ENCODE measurements at regions not wholly inside any gene's neighbourhood (a gene's known extent, or its start where the extent isn't known, plus 50 kb on each side); places are given as distances from the start of the nearest gene placed in this dataset.

DNA sequence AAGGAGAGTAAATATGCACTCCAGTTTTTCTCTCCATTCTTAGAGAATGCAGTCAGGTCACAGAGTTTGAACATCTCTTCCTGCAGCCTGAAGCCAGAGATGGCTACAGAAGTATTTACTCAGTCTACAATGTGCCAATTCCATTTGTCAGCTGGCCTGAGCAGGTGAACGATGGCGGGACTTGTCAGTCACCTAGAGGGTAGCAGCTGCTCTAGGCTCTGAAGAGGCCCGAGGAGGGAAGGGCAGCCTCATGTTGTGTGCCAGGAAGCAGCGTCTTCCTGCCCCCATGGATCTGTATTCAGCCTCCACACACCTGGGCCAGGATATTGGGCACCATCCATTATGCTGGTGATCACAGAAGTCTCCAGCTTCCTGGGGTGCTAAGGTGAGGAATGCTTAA, 316.7 kb upstream of the CHAC2 start:
- TF ChIP-seq, protein P1, sequence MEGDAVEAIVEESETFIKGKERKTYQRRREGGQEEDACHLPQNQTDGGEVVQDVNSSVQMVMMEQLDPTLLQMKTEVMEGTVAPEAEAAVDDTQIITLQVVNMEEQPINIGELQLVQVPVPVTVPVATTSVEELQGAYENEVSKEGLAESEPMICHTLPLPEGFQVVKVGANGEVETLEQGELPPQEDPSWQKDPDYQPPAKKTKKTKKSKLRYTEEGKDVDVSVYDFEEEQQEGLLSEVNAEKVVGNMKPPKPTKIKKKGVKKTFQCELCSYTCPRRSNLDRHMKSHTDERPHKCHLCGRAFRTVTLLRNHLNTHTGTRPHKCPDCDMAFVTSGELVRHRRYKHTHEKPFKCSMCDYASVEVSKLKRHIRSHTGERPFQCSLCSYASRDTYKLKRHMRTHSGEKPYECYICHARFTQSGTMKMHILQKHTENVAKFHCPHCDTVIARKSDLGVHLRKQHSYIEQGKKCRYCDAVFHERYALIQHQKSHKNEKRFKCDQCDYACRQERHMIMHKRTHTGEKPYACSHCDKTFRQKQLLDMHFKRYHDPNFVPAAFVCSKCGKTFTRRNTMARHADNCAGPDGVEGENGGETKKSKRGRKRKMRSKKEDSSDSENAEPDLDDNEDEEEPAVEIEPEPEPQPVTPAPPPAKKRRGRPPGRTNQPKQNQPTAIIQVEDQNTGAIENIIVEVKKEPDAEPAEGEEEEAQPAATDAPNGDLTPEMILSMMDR (IDR thresholded peaks at IDR 0.05): no peak
- H3K27ac Mint-ChIP-seq (ENCODE audit: unreplicated experiment): no peak overlapping the region
- no peaks in the 10 kb centered on the region for H3K4me1 Mint-ChIP-seq (ENCODE audit: unreplicated experiment)
- DNase-seq (ENCODE audit: extremely low spot score, unreplicated experiment): no peak
- H3K4me3 Mint-ChIP-seq (ENCODE audit: unreplicated experiment): no peak overlapping the region
- H3K9me3 Mint-ChIP-seq (ENCODE audit: unreplicated experiment): no peaks in the 10 kb centered on the region
- H3K36me3 Mint-ChIP-seq (ENCODE audit: unreplicated experiment): no peaks in the 10 kb centered on the region
- peaks cover 13% of the 10 kb centered on the region for H3K27me3 Mint-ChIP-seq (ENCODE audit: unreplicated experiment)

DNA sequence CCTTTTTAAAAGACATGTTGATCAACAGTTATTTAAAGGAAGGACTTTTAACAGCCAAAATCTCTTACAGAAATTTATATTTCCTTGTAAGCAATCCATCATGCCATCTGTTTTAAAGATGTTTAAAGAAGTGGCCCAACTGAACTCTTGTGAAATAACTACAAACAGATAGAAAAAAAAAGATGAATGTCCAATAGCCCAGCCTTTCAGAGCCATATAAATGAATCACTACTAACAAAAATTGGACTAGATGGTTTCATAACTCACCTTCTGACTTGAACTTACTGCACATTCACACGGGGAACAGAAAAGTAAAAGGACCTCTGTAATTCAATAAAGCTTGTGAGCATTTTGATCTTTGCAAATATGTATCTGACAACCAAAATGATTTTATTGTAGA, 319.0 kb upstream of the CHAC2 start:
- no peak overlapping the region for H3K27ac Mint-ChIP-seq (ENCODE audit: unreplicated experiment)
- H3K4me3 Mint-ChIP-seq (ENCODE audit: unreplicated experiment): no peak overlapping the region
- H3K9me3 Mint-ChIP-seq (ENCODE audit: unreplicated experiment): no peaks in the 10 kb centered on the region
- peaks cover 13% of the 10 kb centered on the region for H3K27me3 Mint-ChIP-seq (ENCODE audit: unreplicated experiment)
- H3K4me1 Mint-ChIP-seq (ENCODE audit: unreplicated experiment): no peaks in the 10 kb centered on the region
- TF ChIP-seq, protein P1 (IDR thresholded peaks at IDR 0.05): no peak
- H3K36me3 Mint-ChIP-seq (ENCODE audit: unreplicated experiment): no peaks in the 10 kb centered on the region
- no peak for DNase-seq (ENCODE audit: extremely low spot score, unreplicated experiment)

DNA sequence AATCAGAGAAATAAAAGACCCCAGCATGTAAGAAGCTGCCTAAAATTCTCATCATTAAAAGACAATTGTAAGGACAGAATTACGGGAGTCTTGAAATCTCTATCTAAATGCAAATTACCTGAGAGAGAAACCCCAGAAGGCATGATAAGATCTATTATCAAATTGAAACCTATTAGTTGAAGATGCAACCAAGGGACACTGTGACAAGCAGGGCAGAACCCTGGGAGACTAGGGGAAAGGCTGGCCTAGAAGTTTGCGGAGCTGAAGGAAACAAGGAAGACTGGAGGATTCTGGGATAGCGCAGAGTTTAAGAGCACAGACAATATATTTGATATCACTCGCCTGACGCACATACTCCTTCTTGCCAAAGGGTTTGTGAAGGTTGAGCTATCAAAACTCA, 319.5 kb upstream of the CHAC2 start:
- Mint-ChIP-seq H3K27ac (ENCODE audit: unreplicated experiment) (no peak overlapping the region), H3K36me3 (ENCODE audit: unreplicated experiment) (no peaks in the 10 kb centered on the region), H3K27me3 (ENCODE audit: unreplicated experiment) (peaks cover 13% of the 10 kb centered on the region), H3K9me3 (ENCODE audit: unreplicated experiment) (no peaks in the 10 kb centered on the region), H3K4me3 (ENCODE audit: unreplicated experiment) (no peak overlapping the region), H3K4me1 (ENCODE audit: unreplicated experiment) (no peaks in the 10 kb centered on the region)
- no peak for DNase-seq (ENCODE audit: extremely low spot score, unreplicated experiment)
- TF ChIP-seq, protein P1 (IDR thresholded peaks at IDR 0.05): no peak

DNA sequence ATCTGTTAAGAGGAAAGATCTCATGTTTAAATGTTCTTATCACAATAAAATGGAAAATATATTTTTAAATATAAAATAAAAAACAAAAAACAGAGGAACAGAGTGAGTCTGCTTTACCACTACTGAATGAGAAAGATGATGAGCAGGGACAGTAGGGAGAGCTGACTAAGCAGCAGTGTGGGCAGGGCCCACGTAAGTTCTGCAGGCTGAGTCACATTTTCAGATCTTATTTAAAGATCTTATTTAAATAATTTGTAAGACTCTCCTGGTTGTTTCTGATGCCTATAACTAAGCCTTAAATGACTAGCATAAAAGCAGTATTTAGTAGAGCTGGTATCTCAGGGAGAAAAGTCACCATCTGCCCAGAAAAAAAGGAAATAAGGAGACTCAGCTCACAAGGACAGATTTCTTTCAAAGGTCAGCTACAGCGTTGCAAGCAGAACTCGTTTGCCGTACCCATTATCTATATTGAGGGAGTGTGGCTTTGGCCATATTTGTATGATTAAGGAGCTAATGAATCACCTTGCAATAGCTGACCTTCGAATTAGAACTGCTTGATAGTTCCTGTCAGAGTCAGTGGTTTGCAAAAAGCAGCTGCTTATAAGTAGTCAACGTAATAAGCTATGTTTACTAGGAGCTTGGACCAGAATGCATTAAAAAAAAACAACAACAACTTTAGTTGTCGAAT, 322.1 kb upstream of the CHAC2 start:
- Mint-ChIP-seq H3K4me3 (ENCODE audit: unreplicated experiment) (no peak overlapping the region), H3K4me1 (ENCODE audit: unreplicated experiment) (no peaks in the 10 kb centered on the region), H3K9me3 (ENCODE audit: unreplicated experiment) (no peaks in the 10 kb centered on the region), H3K27me3 (ENCODE audit: unreplicated experiment) (peaks cover 11% of the 10 kb centered on the region), H3K36me3 (ENCODE audit: unreplicated experiment) (no peaks in the 10 kb centered on the region), H3K27ac (ENCODE audit: unreplicated experiment) (no peak overlapping the region)
- DNase-seq (ENCODE audit: extremely low spot score, unreplicated experiment): no peak
- TF ChIP-seq, protein P1 (IDR thresholded peaks at IDR 0.05): no peak

DNA sequence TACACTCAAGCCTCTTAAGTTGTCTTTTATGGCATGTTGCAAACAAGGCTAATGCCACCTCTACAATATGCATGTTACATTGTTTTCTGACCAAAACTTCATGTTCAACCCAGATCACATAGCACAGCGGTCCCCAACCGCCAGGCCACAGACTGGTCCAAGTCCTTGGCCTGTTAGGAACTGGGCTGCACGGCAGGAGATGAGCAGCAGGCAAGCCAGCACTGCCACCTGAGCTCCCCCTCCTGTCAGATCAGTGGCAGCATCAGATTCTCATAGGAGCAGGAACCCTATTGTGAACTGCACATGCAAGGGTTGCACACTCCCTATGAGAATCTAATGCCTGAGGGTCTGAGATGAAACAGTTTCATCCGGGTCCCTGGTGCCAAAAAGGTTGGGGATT, 324.8 kb upstream of the CHAC2 start:
- no peak overlapping the region for H3K27ac Mint-ChIP-seq (ENCODE audit: unreplicated experiment)
- no peak overlapping the region for H3K4me3 Mint-ChIP-seq (ENCODE audit: unreplicated experiment)
- H3K36me3 Mint-ChIP-seq (ENCODE audit: unreplicated experiment): no peaks in the 10 kb centered on the region
- H3K27me3 Mint-ChIP-seq (ENCODE audit: unreplicated experiment): peaks cover 5% of the 10 kb centered on the region
- DNase-seq (ENCODE audit: extremely low spot score, unreplicated experiment): no peak
- TF ChIP-seq, protein P1 (IDR thresholded peaks at IDR 0.05): no peak
- H3K4me1 Mint-ChIP-seq (ENCODE audit: unreplicated experiment): no peaks in the 10 kb centered on the region
- H3K9me3 Mint-ChIP-seq (ENCODE audit: unreplicated experiment): no peaks in the 10 kb centered on the region
